Mucosa of descending colon (tissue), 3 donors: ENCODE measurements at regions not wholly inside any gene's neighbourhood (a gene's known extent, or its start where the extent isn't known, plus 50 kb on each side); places are given as distances from the start of the nearest gene placed in this dataset.

Experiments used
- ATAC-seq: fragments of 200-7000 bp; cut with Tn5 transposase; one replicate; pipeline ENCODE4 v1.9.1; 2020; ENCODE audit warnings: mild to moderate bottlenecking, moderate library complexity
- DNase-seq, 3 donors: peaks; one replicate each; pipeline ENCODE4 v3.0.0-alpha.2; 2020
- H3K36me3 ChIP-seq: fragments of 200-600 bp; one replicate; pipeline ENCODE4 v1.8.0; 2021; ENCODE audit warnings: low read depth, mild to moderate bottlenecking
- H3K4me1 ChIP-seq: fragments of 200-600 bp; one replicate; pipeline ENCODE4 v1.8.0; 2021; ENCODE audit warnings: low read depth, mild to moderate bottlenecking
- H3K4me3 ChIP-seq: fragments of 200-600 bp; one replicate; pipeline ENCODE4 v1.8.0; 2021; ENCODE audit warnings: mild to moderate bottlenecking
- H3K9me3 ChIP-seq: fragments of 200-600 bp; one replicate; pipeline ENCODE4 v1.8.0; 2021; ENCODE audit warnings: mild to moderate bottlenecking
- CTCF ChIP-seq: fragments of 200-600 bp; IDR thresholded peaks from one replicate; pipeline ENCODE4 v1.8.0; 2022; ENCODE audit warnings: antibody characterized with exemption, mild to moderate bottlenecking
- intact Hi-C, 2 donors: fragments of 100-400 bp; cut with DNase I in 1 of 2; cut with micrococcal nuclease in 1 of 2; formaldehyde crosslinking; loops; one replicate each; pipeline versions ENCODE4 v1.11.0 to v1.11.1; 2022; cut with DNase I, micrococcal nuclease
- donor health status: DM: no; HTN: no; CAD: no; lungs with moderate emphysema.
- donor health status: DM: no; HTN: no; CAD: no.
- donor health status: DM: no; HTN: yes; CAD: no.

- TF ChIP-seq CTCF = no peak
- Histone ChIP-seq H3K4me3 (no peak overlapping the region), H3K4me1 (peaks cover 2% of the 10 kb centered on the region), H3K36me3 (no peaks in the 10 kb centered on the region), H3K9me3 (no peaks in the 10 kb centered on the region)
- intact Hi-C loops = no loop called here
- DNase-seq = no peak
- no peak for ATAC-seq
Observed at GRCh38 chr10:21311426-21311825, 214.1 kb downstream of the SKIDA1 start.

GRCh38 chr10:21309427-21309826, 216.1 kb downstream of the SKIDA1 start:
- no peaks in the 10 kb centered on the region for H3K9me3 ChIP-seq
- intact Hi-C loops = no loop called here
- no peak overlapping the region for H3K4me3 ChIP-seq
- H3K36me3 ChIP-seq = no peaks in the 10 kb centered on the region
- ATAC-seq = no peak
- H3K4me1 ChIP-seq = no peaks in the 10 kb centered on the region
- no peak for DNase-seq
- no peak for TF ChIP-seq CTCF

- intact Hi-C loops = no loop called here
Observed at GRCh38 chr10:21308946-21309345, 216.5 kb downstream of the SKIDA1 start.

GRCh38 chr10:21308018-21308417, 217.5 kb downstream of the SKIDA1 start:
- Histone ChIP-seq H3K4me1 (no peaks in the 10 kb centered on the region), H3K36me3 (no peaks in the 10 kb centered on the region), H3K9me3 (no peaks in the 10 kb centered on the region), H3K4me3 (no peak overlapping the region)
- ATAC-seq (no peak), DNase-seq (no peak)
- intact Hi-C loops = no loop called here
- no peak for TF ChIP-seq CTCF

More at GRCh38 chr10:21308946-21309345, 216.5 kb downstream of the SKIDA1 start:
- Histone ChIP-seq H3K36me3 (no peaks in the 10 kb centered on the region), H3K9me3 (no peaks in the 10 kb centered on the region), H3K4me1 (no peaks in the 10 kb centered on the region), H3K4me3 (no peak overlapping the region)
- ATAC-seq (no peak), DNase-seq (no peak)
- no peak for TF ChIP-seq CTCF

- intact Hi-C loops = no loop called here
- Histone ChIP-seq H3K4me3 (no peak overlapping the region), H3K9me3 (no peaks in the 10 kb centered on the region), H3K36me3 (no peaks in the 10 kb centered on the region), H3K4me1 (no peaks in the 10 kb centered on the region)
- TF ChIP-seq CTCF = no peak
- DNase-seq = no peak
- ATAC-seq = no peak
Observed at GRCh38 chr10:21304608-21305007, 220.9 kb downstream of the SKIDA1 start.

- Histone ChIP-seq H3K4me3 (no peak overlapping the region), H3K4me1 (no peaks in the 10 kb centered on the region), H3K9me3 (no peaks in the 10 kb centered on the region), H3K36me3 (no peaks in the 10 kb centered on the region)
- DNase-seq (no peak), ATAC-seq (no peak)
- no peak for TF ChIP-seq CTCF
- intact Hi-C loops = no loop called here
Observed at GRCh38 chr10:21304198-21304597, 221.3 kb downstream of the SKIDA1 start.
